B cell (primary cell): ENCODE measurements at regions not wholly inside any gene's neighbourhood (a gene's known extent, or its start where the extent isn't known, plus 50 kb on each side); places are given as distances from the start of the nearest gene placed in this dataset.

Source experiments
- ATAC-seq: fragments of 200-7000 bp; cut with Tn5 transposase; one replicate; pipeline ENCODE4 v1.10.0; 2021; ENCODE audit warnings: low read depth, mild to moderate bottlenecking, moderate number of reproducible peaks, moderate library complexity
- CTCF ChIA-PET: fragments of 350-600 bp; sonication (Branson Sonifier 250); formaldehyde crosslinking; loops from one replicate; lab custom pipeline; 2021; ENCODE audit warnings: antibody characterized with exemption, inconsistent platforms; lab: Charles Lee
- POLR2A ChIA-PET: fragments of 350-600 bp; sonication (Branson Sonifier 250); formaldehyde crosslinking; loops from one replicate; lab custom pipeline; 2021; ENCODE audit warnings: antibody characterized with exemption; lab: Charles Lee
- DNase-seq: peaks from one replicate; pipeline ENCODE4 v3.0.0; 2013
- H2AFZ ChIP-seq: 2 replicates; pipeline ENCODE4 v1.6.1; 2012; ENCODE audit warnings: mild to moderate bottlenecking, low read depth, low read length; ENCODE audit not compliant: insufficient read depth, poor library complexity, severe bottlenecking
- H3K27ac ChIP-seq, 2 donors: 1 replicate in 1 of 2; 2 replicates in 1 of 2; pipeline ENCODE4 v1.5.1; 2012 to 2013; ENCODE audit warnings: low read length in 2 of 2, mild to moderate bottlenecking in 2 of 2, moderate library complexity in 1 of 2
- H3K27me3 ChIP-seq, 4 experiments: fragments of 200-600 bp in 1 of 4; sonication (generic) in 1 of 4; replicated peaks in 1 of 4; 1 replicate in 2 of 4; 2 replicates in 2 of 4; pipeline versions ENCODE4 v1.6.1 to v1.7.0; 2013 to 2016; ENCODE audit warnings: low read length in 3 of 4, mild to moderate bottlenecking in 2 of 4, mixed read lengths in 1 of 4, moderate library complexity in 1 of 4; ENCODE audit not compliant: insufficient read depth in 4 of 4, control insufficient read depth in 3 of 4; ENCODE audit errors: control extremely low read depth in 1 of 4
- H3K36me3 ChIP-seq, 2 experiments: replicated peaks in 1 of 2; 1 replicate in 1 of 2; 2 replicates in 1 of 2; pipeline versions ENCODE4 v1.6.1 to v1.7.1; 2013; ENCODE audit warnings: low read length in 1 of 2; ENCODE audit not compliant: insufficient read depth in 2 of 2, control insufficient read depth in 1 of 2; ENCODE audit errors: control extremely low read depth in 1 of 2, extremely low read depth in 1 of 2
- H3K4me1 ChIP-seq, 2 donors: fragments of 200-600 bp in 1 of 2; sonication (generic) in 1 of 2; 1 replicate in 1 of 2; 2 replicates in 1 of 2; pipeline versions ENCODE4 v1.5.1 to v1.6.1; 2013 to 2017; ENCODE audit warnings: low read length in 2 of 2; ENCODE audit not compliant: control insufficient read depth in 2 of 2, insufficient read depth in 2 of 2
- H3K4me2 ChIP-seq: replicated peaks from 2 replicates; pipeline ENCODE3; 2012; ENCODE audit warnings: mild to moderate bottlenecking, low read depth, low read length; ENCODE audit not compliant: poor library complexity, severe bottlenecking
- H3K4me3 ChIP-seq, 5 experiments: fragments of 200-600 bp in 1 of 5; sonication (generic) in 1 of 5; 1 replicate in 3 of 5; 2 replicates in 2 of 5; pipeline versions ENCODE4 v1.5.1 to v1.7.0; 2011 to 2016; ENCODE audit warnings: low read length in 4 of 5, mild to moderate bottlenecking in 4 of 5, low read depth in 2 of 5, control low read depth in 1 of 5, moderate library complexity in 1 of 5; ENCODE audit not compliant: insufficient read depth in 1 of 5; ENCODE audit errors: control extremely low read depth in 1 of 5, extremely low read depth in 1 of 5
- H3K79me2 ChIP-seq: fragments of 200-600 bp; sonication (generic); one replicate; pipeline ENCODE4 v1.6.0; 2016; ENCODE audit warnings: low read length; ENCODE audit not compliant: control insufficient read depth, insufficient read depth
- H3K9ac ChIP-seq: fragments of 200-600 bp; sonication (generic); 2 replicates; pipeline ENCODE4 v1.6.1; 2017; ENCODE audit warnings: mild to moderate bottlenecking, low read length, moderate library complexity
- H3K9me3 ChIP-seq, 3 donors: one replicate each; pipeline versions ENCODE4 v1.6.1 to v1.7.1; 2013; ENCODE audit warnings: low read length in 2 of 3; ENCODE audit not compliant: control insufficient read depth in 2 of 3, insufficient read depth in 1 of 3; ENCODE audit errors: control extremely low read depth in 1 of 3
- H4K20me1 ChIP-seq: 2 replicates; pipeline ENCODE4 v1.6.0; 2012; ENCODE audit warnings: mild to moderate bottlenecking, low read length; ENCODE audit not compliant: insufficient read depth, control insufficient read depth, poor library complexity, severe bottlenecking
- H3K27ac Mint-ChIP-seq: one replicate; pipeline ENCODE4 v1.8.0; 2021; ENCODE audit warnings: mixed read lengths
- H3K27me3 Mint-ChIP-seq: one replicate; pipeline ENCODE4 v1.8.0; 2021; ENCODE audit warnings: mixed read lengths
- H3K4me1 Mint-ChIP-seq: one replicate; pipeline ENCODE4 v1.8.0; 2021; ENCODE audit warnings: mixed read lengths
- H3K4me3 Mint-ChIP-seq: one replicate; pipeline ENCODE4 v1.8.0; 2021; ENCODE audit warnings: mixed read lengths
- H3K9me3 Mint-ChIP-seq: one replicate; pipeline ENCODE4 v1.8.0; 2022; ENCODE audit warnings: mixed read lengths; ENCODE audit not compliant: insufficient read depth
- CTCF ChIP-seq: fragments of 200-600 bp; IDR thresholded peaks from one replicate; pipeline ENCODE4 v1.8.0; 2022; ENCODE audit warnings: antibody characterized with exemption, mild to moderate bottlenecking
- EZH2 ChIP-seq: IDR thresholded peaks from 2 replicates; pipeline ENCODE4 v1.6.1; 2012; ENCODE audit warnings: borderline replicate concordance, low read depth, mild to moderate bottlenecking, moderate library complexity, low read length; ENCODE audit not compliant: insufficient read depth, poor library complexity, severe bottlenecking
- WGBS: methylation state at CpG from one replicate; pipeline ENCODE4 v1.1.5; 2013; ENCODE audit warnings: missing lambda C conversion rate; ENCODE audit not compliant: insufficient coverage; 5-methylcytosine and 5-hydroxymethylcytosine counted together
- intact Hi-C: fragments of 100-400 bp; cut with micrococcal nuclease; formaldehyde crosslinking; loops from one replicate; pipeline ENCODE4 v1.10.0; 2022

GRCh38 chr21:39098696-39099200 is 84.5 kb downstream of the PSMG1 start:
- peaks cover 10% of the 10 kb centered on the region for H3K4me1 Mint-ChIP-seq
- H3K9me3 ChIP-seq: no peaks in the 10 kb centered on the region
- no peak for DNase-seq
- no peak overlapping the region for H3K4me3 ChIP-seq
- H3K27me3 ChIP-seq: no peaks in the 10 kb centered on the region
- intact Hi-C loops: no loop called here
- no peaks in the 10 kb centered on the region for H3K9me3 Mint-ChIP-seq
- ChIA-PET POLR2A (no interaction called here), CTCF (no interaction called here)
- no peaks in the 10 kb centered on the region for H3K36me3 ChIP-seq
- H3K27me3 Mint-ChIP-seq: peaks cover 11% of the 10 kb centered on the region
- no peak overlapping the region for H3K4me3 Mint-ChIP-seq
- no peak for ATAC-seq
- no peak overlapping the region for H3K27ac Mint-ChIP-seq
- TF ChIP-seq EZH2 (no peak), CTCF (no peak)
- H3K9ac ChIP-seq: no peak overlapping the region
- 100% methylated on average over 1 of the region's 3 CpGs for whole genome bisulfite sequencing
- H2AFZ ChIP-seq: no peak overlapping the region
- no peak overlapping the region for H3K27ac ChIP-seq
- H3K4me2 ChIP-seq: no peak overlapping the region
- no peaks in the 10 kb centered on the region for H3K79me2 ChIP-seq
- H4K20me1 ChIP-seq: no peaks in the 10 kb centered on the region
- peaks cover 0 to 5% of the 10 kb centered on the region in 2 donors for H3K4me1 ChIP-seq

- H3K4me1 ChIP-seq: peaks cover 0 to 5% of the 10 kb centered on the region in 2 donors
- no peak for DNase-seq
- H3K27ac Mint-ChIP-seq: no peak overlapping the region
Observed at GRCh38 chr21:39097981-39098380, 85.3 kb downstream of the PSMG1 start.

More at GRCh38 chr21:39097981-39098380, 85.3 kb downstream of the PSMG1 start:
- H3K4me3 ChIP-seq: no peak overlapping the region
- ChIA-PET POLR2A (no interaction called here), CTCF (no interaction called here)
- no peaks in the 10 kb centered on the region for H4K20me1 ChIP-seq
- H3K4me1 Mint-ChIP-seq: peaks cover 10% of the 10 kb centered on the region
- no peak overlapping the region for H3K9ac ChIP-seq
- H3K79me2 ChIP-seq: no peaks in the 10 kb centered on the region
- no peak overlapping the region for H2AFZ ChIP-seq
- peaks cover 3% of the 10 kb centered on the region for H3K27me3 Mint-ChIP-seq
- no peaks in the 10 kb centered on the region for H3K9me3 ChIP-seq
- intact Hi-C loops: no loop called here
- H3K9me3 Mint-ChIP-seq: no peaks in the 10 kb centered on the region
- no peak for ATAC-seq
- no peak for TF ChIP-seq CTCF
- no peak for TF ChIP-seq EZH2
- H3K27me3 ChIP-seq: no peaks in the 10 kb centered on the region
- no peak overlapping the region for H3K27ac ChIP-seq
- no peaks in the 10 kb centered on the region for H3K36me3 ChIP-seq
- H3K4me2 ChIP-seq: no peak overlapping the region
- WGBS: 97% methylated on average over 9 of the region's 9 CpGs
- H3K4me3 Mint-ChIP-seq: no peak overlapping the region
